ENCODE measurements at regions not wholly inside any gene's neighbourhood (a gene's known extent, or its start where the extent isn't known, plus 50 kb on each side); places are given as distances from the start of the nearest gene placed in this dataset.
"Not testable (repeated sequence)": the region's sequence is repeated elsewhere in the genome, so short reads cannot be mapped to it uniquely, and the experiment has no call there.

- intact Hi-C loops (cut with DNase I; ENCODE audit: low total_unique reads); H3K27ac ChIP-seq; H3K4me3 ChIP-seq; DNase-seq; H3K4me1 ChIP-seq; H3K27me3 ChIP-seq; H3K36me3 ChIP-seq; H3K9me3 ChIP-seq: not testable (repeated sequence)
- WGBS, 5 donors = 62 to 73% (median 69%) methylated on average over 11 to 12 of the region's 15 CpGs
These were observed 56.2 kb upstream of the DDAH1 start for GRCh38 chr1:85520826-85521820.

- H3K27me3 ChIP-seq; H3K4me3 ChIP-seq; H3K27ac ChIP-seq; H3K36me3 ChIP-seq; H3K4me1 ChIP-seq; intact Hi-C loops (cut with DNase I; ENCODE audit: low total_unique reads); DNase-seq; H3K9me3 ChIP-seq: not testable (repeated sequence)
These were observed 57.5 kb upstream of the DDAH1 start for GRCh38 chr1:85522458-85522857.

- H3K9me3 ChIP-seq; H3K27ac ChIP-seq; H3K4me3 ChIP-seq; H3K27me3 ChIP-seq; intact Hi-C loops (cut with DNase I; ENCODE audit: low total_unique reads); DNase-seq; H3K4me1 ChIP-seq; H3K36me3 ChIP-seq: not testable (repeated sequence)
- 72 to 86% (median 72%) methylated on average over 3 to 4 of the region's 4 CpGs for WGBS, 5 donors
These were observed 57.5 kb upstream of the CCN1 start for GRCh38 chr1:85523061-85523460.

- DNase-seq; H3K4me1 ChIP-seq; intact Hi-C loops (cut with DNase I; ENCODE audit: low total_unique reads); H3K27me3 ChIP-seq; H3K9me3 ChIP-seq; H3K36me3 ChIP-seq; H3K4me3 ChIP-seq: not testable (repeated sequence)
- WGBS, 5 donors = 63 to 84% (median 76%) methylated on average over 2 to 3 of the region's 3 CpGs
- peak overlapping the region in 3 of 5 donors; percentile 31 to 80 (median 56) for H3K27ac ChIP-seq
These were observed 56.2 kb upstream of the CCN1 start for GRCh38 chr1:85524281-85524886.

- intact Hi-C loops (cut with DNase I; ENCODE audit: low total_unique reads); H3K9me3 ChIP-seq; H3K27me3 ChIP-seq; DNase-seq; H3K36me3 ChIP-seq; H3K4me3 ChIP-seq; H3K4me1 ChIP-seq: not testable (repeated sequence)
- WGBS, 5 donors = 70 to 83% (median 75%) methylated on average over 2 to 3 of the region's 3 CpGs
- peak overlapping the region in 4 of 5 donors; percentile 38 to 80 (median 52) for H3K27ac ChIP-seq
These were observed 55.0 kb upstream of the CCN1 start for GRCh38 chr1:85525591-85525991.

GRCh38 chr1:85526216-85526615 is 54.3 kb upstream of the CCN1 start:
- intact Hi-C loops (cut with DNase I; ENCODE audit: low total_unique reads); H3K36me3 ChIP-seq; H3K9me3 ChIP-seq; H3K4me1 ChIP-seq; H3K4me3 ChIP-seq; H3K27me3 ChIP-seq; DNase-seq: not testable (repeated sequence)
- peak overlapping the region in 4 of 5 donors; percentile 38 to 80 (median 52) for H3K27ac ChIP-seq
- WGBS, 5 donors = 71 to 82% (median 78%) methylated on average over 3 of the region's 3 CpGs

- H3K9me3 ChIP-seq; intact Hi-C loops (cut with DNase I; ENCODE audit: low total_unique reads); H3K36me3 ChIP-seq; H3K4me1 ChIP-seq; H3K4me3 ChIP-seq; H3K27me3 ChIP-seq: not testable (repeated sequence)
- WGBS, 5 donors = 5 to 17% (median 11%) methylated on average over 4 of the region's 4 CpGs
- peak overlapping the region in 2 of 5 donors; percentile 13 to 34 for H3K27ac ChIP-seq
- DNase-seq = peak; percentile 45 to 76
These were observed 53.4 kb upstream of the CCN1 start for GRCh38 chr1:85527145-85527544.

All from stomach (tissue), 8 donors.